PFSK-1 (cell line): ENCODE measurements at regions not wholly inside any gene's neighbourhood (a gene's known extent, or its start where the extent isn't known, plus 50 kb on each side); places are given as distances from the start of the nearest gene placed in this dataset.

Experiments used
- FOXP2 ChIP-seq: optimal IDR thresholded peaks from 2 replicates; pipeline ENCODE3; 2011; ENCODE audit warnings: borderline replicate concordance, control low read depth, inconsistent platforms; ENCODE audit not compliant: insufficient read depth; ENCODE audit errors: extremely low read length, extremely low read depth
- REST ChIP-seq, 2 experiments: IDR thresholded peaks; 2 replicates each; pipeline versions ENCODE4 v1.6.1 to v1.8.0; 2011 to 2012; ENCODE audit warnings: low read depth in 2 of 2, low read length in 2 of 2, control low read depth in 1 of 2, inconsistent platforms in 1 of 2, mild to moderate bottlenecking in 1 of 2, moderate library complexity in 1 of 2; ENCODE audit not compliant: insufficient read depth in 1 of 2
- SIN3A ChIP-seq: IDR thresholded peaks from 2 replicates; pipeline ENCODE4 v1.6.1; 2012; ENCODE audit warnings: mild to moderate bottlenecking, low read length, moderate library complexity, borderline replicate concordance; ENCODE audit not compliant: insufficient read depth

DNA sequence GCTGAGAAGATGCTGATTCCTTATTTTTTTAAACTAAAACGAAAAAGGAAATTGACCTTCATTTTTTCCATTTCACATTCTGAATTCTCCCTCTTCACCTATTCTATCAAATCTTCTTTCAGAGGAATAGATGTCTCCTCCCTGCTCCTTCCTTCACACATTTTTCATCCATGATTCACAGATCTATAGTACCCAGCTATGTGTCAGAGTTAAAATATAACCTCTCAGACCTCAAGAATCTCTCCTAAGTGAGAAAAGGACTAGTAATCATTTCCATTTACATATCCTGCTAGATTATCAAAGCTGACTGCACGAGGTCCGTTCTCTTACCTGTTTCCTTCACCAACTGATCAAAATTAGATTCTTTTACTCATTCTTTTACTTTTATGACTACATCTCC lies 1297.6 kb upstream of the ALCAM start:
- TF ChIP-seq SIN3A (no peak), REST (IDR thresholded peaks at IDR 0.05; ENCODE audit: insufficient read depth in 1 of 2, low read depth in 2 of 2, low read length in 2 of 2) (no peak), FOXP2 (no peak)
